ENCODE measurements at regions not wholly inside any gene's neighbourhood (a gene's known extent, or its start where the extent isn't known, plus 50 kb on each side); places are given as distances from the start of the nearest gene placed in this dataset.

GRCh38 chr12:92597118-92597517 lies 105.7 kb upstream of the PLEKHG7 start:
- TF ChIP-seq, protein P1, sequence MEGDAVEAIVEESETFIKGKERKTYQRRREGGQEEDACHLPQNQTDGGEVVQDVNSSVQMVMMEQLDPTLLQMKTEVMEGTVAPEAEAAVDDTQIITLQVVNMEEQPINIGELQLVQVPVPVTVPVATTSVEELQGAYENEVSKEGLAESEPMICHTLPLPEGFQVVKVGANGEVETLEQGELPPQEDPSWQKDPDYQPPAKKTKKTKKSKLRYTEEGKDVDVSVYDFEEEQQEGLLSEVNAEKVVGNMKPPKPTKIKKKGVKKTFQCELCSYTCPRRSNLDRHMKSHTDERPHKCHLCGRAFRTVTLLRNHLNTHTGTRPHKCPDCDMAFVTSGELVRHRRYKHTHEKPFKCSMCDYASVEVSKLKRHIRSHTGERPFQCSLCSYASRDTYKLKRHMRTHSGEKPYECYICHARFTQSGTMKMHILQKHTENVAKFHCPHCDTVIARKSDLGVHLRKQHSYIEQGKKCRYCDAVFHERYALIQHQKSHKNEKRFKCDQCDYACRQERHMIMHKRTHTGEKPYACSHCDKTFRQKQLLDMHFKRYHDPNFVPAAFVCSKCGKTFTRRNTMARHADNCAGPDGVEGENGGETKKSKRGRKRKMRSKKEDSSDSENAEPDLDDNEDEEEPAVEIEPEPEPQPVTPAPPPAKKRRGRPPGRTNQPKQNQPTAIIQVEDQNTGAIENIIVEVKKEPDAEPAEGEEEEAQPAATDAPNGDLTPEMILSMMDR (conservative IDR thresholded peaks at IDR 0.05; ENCODE audit: low read depth, low read length) = no peak
- TF ChIP-seq EZH2 (IDR thresholded peaks at IDR 0.05; ENCODE audit: borderline replicate concordance, low read depth, low read length, poor library complexity, severe bottlenecking) = no peak

Data from A673 (cell line).